Neutrophil (primary cell): ENCODE measurements at regions not wholly inside any gene's neighbourhood (a gene's known extent, or its start where the extent isn't known, plus 50 kb on each side); places are given as distances from the start of the nearest gene placed in this dataset.

Experiments
- H3K27ac ChIP-seq: fragments of 200-600 bp; sonication (generic); 2 replicates; pipeline ENCODE4 v1.5.1; 2016; ENCODE audit warnings: mild to moderate bottlenecking, moderate library complexity
- H3K27me3 ChIP-seq: fragments of 200-600 bp; sonication (generic); 2 replicates; pipeline ENCODE4 v1.6.0; 2016; ENCODE audit warnings: mild to moderate bottlenecking
- H3K36me3 ChIP-seq: fragments of 200-600 bp; sonication (generic); 2 replicates; pipeline ENCODE4 v1.5.1; 2017
- H3K4me1 ChIP-seq, 2 experiments: fragments of 200-600 bp in 1 of 2; sonication (generic) in 1 of 2; 1 replicate in 1 of 2; 2 replicates in 1 of 2; pipeline versions ENCODE4 v1.5.1 to v1.6.1; 2013 to 2016; ENCODE audit warnings: low read depth in 1 of 2, low read length in 1 of 2, mild to moderate bottlenecking in 1 of 2, moderate library complexity in 1 of 2; ENCODE audit not compliant: control insufficient read depth in 1 of 2, insufficient read depth in 1 of 2
- H3K4me3 ChIP-seq, 2 experiments: fragments of 200-600 bp in 1 of 2; sonication (generic) in 1 of 2; 1 replicate in 1 of 2; 2 replicates in 1 of 2; pipeline ENCODE4 v1.5.1; 2013 to 2016; ENCODE audit warnings: low read depth in 1 of 2, low read length in 1 of 2, mild to moderate bottlenecking in 1 of 2, moderate library complexity in 1 of 2
- H3K9me3 ChIP-seq: fragments of 200-600 bp; sonication (generic); 2 replicates; pipeline ENCODE4 v1.5.1; 2016
- CTCF ChIP-seq: fragments of 200-600 bp; sonication (generic); IDR thresholded peaks from 2 replicates; pipeline ENCODE4 v1.5.1; 2016; ENCODE audit warnings: antibody characterized with exemption

GRCh38 chr18:44502790-44503189 lies 177.9 kb upstream of the SETBP1 start:
- H3K9me3 ChIP-seq, result no peaks in the 10 kb centered on the region
- H3K27ac ChIP-seq, result no peak overlapping the region
- peaks cover 7% of the 10 kb centered on the region in 2 experiments for H3K4me1 ChIP-seq
- H3K27me3 ChIP-seq, result no peaks in the 10 kb centered on the region
- no peak overlapping the region for H3K4me3 ChIP-seq
- no peak for TF ChIP-seq CTCF
- H3K36me3 ChIP-seq, result no peaks in the 10 kb centered on the region

- Histone ChIP-seq H3K27me3 (no peaks in the 10 kb centered on the region), H3K27ac (no peak overlapping the region), H3K36me3 (no peaks in the 10 kb centered on the region), H3K4me3 (no peak overlapping the region), H3K9me3 (no peaks in the 10 kb centered on the region), H3K4me1 (peaks cover 16 to 18% of the 10 kb centered on the region in 2 experiments)
- TF ChIP-seq CTCF, result no peak
Observed at GRCh38 chr18:44503854-44504253, 176.8 kb upstream of the SETBP1 start.

GRCh38 chr18:44507729-44508325 lies 172.9 kb upstream of the SETBP1 start:
- Histone ChIP-seq H3K4me1 (peaks cover 16 to 18% of the 10 kb centered on the region in 2 experiments), H3K9me3 (no peaks in the 10 kb centered on the region), H3K4me3 (peak overlapping the region in 1 of 2 experiments; percentile 27), H3K27me3 (no peaks in the 10 kb centered on the region), H3K36me3 (no peaks in the 10 kb centered on the region), H3K27ac (peak overlapping the region; percentile 68)
- TF ChIP-seq CTCF, result no peak

- Histone ChIP-seq H3K27me3 (no peaks in the 10 kb centered on the region), H3K4me1 (peaks cover 16 to 18% of the 10 kb centered on the region in 2 experiments), H3K27ac (peak overlapping the region; percentile 68), H3K36me3 (no peaks in the 10 kb centered on the region), H3K9me3 (no peaks in the 10 kb centered on the region), H3K4me3 (no peak overlapping the region)
- no peak for TF ChIP-seq CTCF
Observed at GRCh38 chr18:44508474-44508873, 172.2 kb upstream of the SETBP1 start.

GRCh38 chr18:44509048-44509447 lies 171.6 kb upstream of the SETBP1 start:
- H3K4me1 ChIP-seq, result peaks cover 16 to 18% of the 10 kb centered on the region in 2 experiments
- no peaks in the 10 kb centered on the region for H3K36me3 ChIP-seq
- no peaks in the 10 kb centered on the region for H3K9me3 ChIP-seq
- H3K4me3 ChIP-seq, result no peak overlapping the region
- no peaks in the 10 kb centered on the region for H3K27me3 ChIP-seq
- no peak for TF ChIP-seq CTCF
- no peak overlapping the region for H3K27ac ChIP-seq

GRCh38 chr18:44510390-44510789 lies 170.3 kb upstream of the SETBP1 start:
- Histone ChIP-seq H3K9me3 (no peaks in the 10 kb centered on the region), H3K36me3 (no peaks in the 10 kb centered on the region), H3K27ac (no peak overlapping the region), H3K4me3 (no peak overlapping the region), H3K27me3 (no peaks in the 10 kb centered on the region), H3K4me1 (peaks cover 16 to 18% of the 10 kb centered on the region in 2 experiments)
- no peak for TF ChIP-seq CTCF
